ENCODE measurements at regions not wholly inside any gene's neighbourhood (a gene's known extent, or its start where the extent isn't known, plus 50 kb on each side); places are given as distances from the start of the nearest gene placed in this dataset.

- Histone ChIP-seq H3K36me3 (ENCODE audit: insufficient read depth, low read length) (no peaks in the 10 kb centered on the region), H3K27ac (ENCODE audit: low read depth, low read length, poor library complexity, severe bottlenecking) (no peak overlapping the region), H3K79me2 (ENCODE audit: insufficient read depth, low read length) (no peaks in the 10 kb centered on the region), H3K4me2 (ENCODE audit: low read length) (no peak overlapping the region), H3K9me2 (ENCODE audit: low read depth, low read length) (no peaks in the 10 kb centered on the region), H3F3A (ENCODE audit: insufficient read depth, low read length) (no peaks in the 10 kb centered on the region), H2AFZ (ENCODE audit: low read length) (no peak overlapping the region), H3K27me3 (ENCODE audit: insufficient read depth, low read length) (no peaks in the 10 kb centered on the region), H3K9me3 (ENCODE audit: low read length) (no peaks in the 10 kb centered on the region), H3K9ac (ENCODE audit: low read length) (no peak overlapping the region), H4K20me1 (ENCODE audit: insufficient read depth, low read length) (no peaks in the 10 kb centered on the region), H3K4me3 (ENCODE audit: low read depth, low read length, poor library complexity, severe bottlenecking) (no peak overlapping the region), H3K4me1 (ENCODE audit: insufficient read depth, low read length, severe bottlenecking) (no peaks in the 10 kb centered on the region)
- no peak for TF ChIP-seq CTCF (IDR thresholded peaks at IDR 0.05; ENCODE audit: low read length)
- TF ChIP-seq EZH2 (IDR thresholded peaks at IDR 0.05; ENCODE audit: borderline replicate concordance, low read length): no peak
These were observed 165.1 kb downstream of the CAAP1 start for GRCh38 chr9:26727471-26727870.

- Histone ChIP-seq H3K27me3 (ENCODE audit: insufficient read depth, low read length) (no peaks in the 10 kb centered on the region), H3K36me3 (ENCODE audit: insufficient read depth, low read length) (no peaks in the 10 kb centered on the region), H3K27ac (ENCODE audit: low read depth, low read length, poor library complexity, severe bottlenecking) (no peak overlapping the region), H3K4me2 (ENCODE audit: low read length) (no peak overlapping the region), H2AFZ (ENCODE audit: low read length) (no peak overlapping the region), H3F3A (ENCODE audit: insufficient read depth, low read length) (no peaks in the 10 kb centered on the region), H3K4me3 (ENCODE audit: low read depth, low read length, poor library complexity, severe bottlenecking) (no peak overlapping the region), H3K4me1 (ENCODE audit: insufficient read depth, low read length, severe bottlenecking) (no peaks in the 10 kb centered on the region), H3K9me2 (ENCODE audit: low read depth, low read length) (no peaks in the 10 kb centered on the region), H3K9me3 (ENCODE audit: low read length) (no peaks in the 10 kb centered on the region), H4K20me1 (ENCODE audit: insufficient read depth, low read length) (no peaks in the 10 kb centered on the region), H3K79me2 (ENCODE audit: insufficient read depth, low read length) (no peaks in the 10 kb centered on the region), H3K9ac (ENCODE audit: low read length) (no peak overlapping the region)
- TF ChIP-seq CTCF (IDR thresholded peaks at IDR 0.05; ENCODE audit: low read length) (no peak), EZH2 (IDR thresholded peaks at IDR 0.05; ENCODE audit: borderline replicate concordance, low read length) (no peak)
These were observed 167.0 kb downstream of the CAAP1 start for GRCh38 chr9:26725573-26725972.

GRCh38 chr9:26723486-26723885 lies 169.1 kb downstream of the CAAP1 start:
- Histone ChIP-seq H3K9ac (ENCODE audit: low read length) (no peak overlapping the region), H3K4me3 (ENCODE audit: low read depth, low read length, poor library complexity, severe bottlenecking) (no peak overlapping the region)

More at GRCh38 chr9:26723486-26723885, 169.1 kb downstream of the CAAP1 start:
- TF ChIP-seq CTCF (IDR thresholded peaks at IDR 0.05; ENCODE audit: low read length): peak; percentile 61
- no peak for TF ChIP-seq EZH2 (IDR thresholded peaks at IDR 0.05; ENCODE audit: borderline replicate concordance, low read length)
- H3K4me1 ChIP-seq (ENCODE audit: insufficient read depth, low read length, severe bottlenecking): no peaks in the 10 kb centered on the region
- no peak overlapping the region for H3K4me2 ChIP-seq (ENCODE audit: low read length)
- no peak overlapping the region for H3K27ac ChIP-seq (ENCODE audit: low read depth, low read length, poor library complexity, severe bottlenecking)
- H3K79me2 ChIP-seq (ENCODE audit: insufficient read depth, low read length): no peaks in the 10 kb centered on the region
- no peaks in the 10 kb centered on the region for H3K27me3 ChIP-seq (ENCODE audit: insufficient read depth, low read length)
- no peak overlapping the region for H2AFZ ChIP-seq (ENCODE audit: low read length)
- no peaks in the 10 kb centered on the region for H3K9me2 ChIP-seq (ENCODE audit: low read depth, low read length)
- H3K9me3 ChIP-seq (ENCODE audit: low read length): no peaks in the 10 kb centered on the region
- no peaks in the 10 kb centered on the region for H3F3A ChIP-seq (ENCODE audit: insufficient read depth, low read length)
- no peaks in the 10 kb centered on the region for H4K20me1 ChIP-seq (ENCODE audit: insufficient read depth, low read length)
- no peaks in the 10 kb centered on the region for H3K36me3 ChIP-seq (ENCODE audit: insufficient read depth, low read length)
